Panc1 (cell line): ENCODE measurements at regions not wholly inside any gene's neighbourhood (a gene's known extent, or its start where the extent isn't known, plus 50 kb on each side); places are given as distances from the start of the nearest gene placed in this dataset.

Experiments
- ATAC-seq: fragments of 200-7000 bp; cut with Tn5 transposase; 2 replicates; pipeline ENCODE4 v1.9.1; 2020; ENCODE audit warnings: mild to moderate bottlenecking, moderate library complexity
- BruUV-seq: library from RNA; stranded (reverse); fragments of 400-500 nt; replicated peaks from 2 replicates; lab custom pipeline; 2021; lab: Mats Ljungman, UMichigan
- CTCF ChIA-PET: fragments of 300-600 bp; sonication (Branson Sonifier 250); formaldehyde crosslinking; loops from one replicate; lab custom pipeline; 2022; ENCODE audit warnings: antibody characterized with exemption; lab: Charles Lee
- POLR2A ChIA-PET: fragments of 300-600 bp; sonication (Branson Sonifier 250); formaldehyde crosslinking; loops from one replicate; lab custom pipeline; 2022; ENCODE audit warnings: antibody characterized with exemption; lab: Charles Lee
- DNase-seq: peaks from one replicate; pipeline ENCODE4 v3.0.0-alpha.2; 2010; ENCODE audit warnings: low read depth, low spot score
- H3K27ac ChIP-seq: 2 replicates; pipeline ENCODE4 v1.5.1; 2011; ENCODE audit warnings: mild to moderate bottlenecking, low read length, inconsistent platforms
- H3K27me3 ChIP-seq: fragments of 200-500 bp; sonication (Bioruptor generic); 2 replicates; pipeline ENCODE4 v1.6.0; 2014; ENCODE audit warnings: low read length, inconsistent platforms; ENCODE audit not compliant: control insufficient read depth, insufficient read depth
- H3K36me3 ChIP-seq: fragments of 200-500 bp; sonication (Bioruptor generic); 2 replicates; pipeline ENCODE4 v1.5.1; 2014; ENCODE audit warnings: inconsistent platforms, mild to moderate bottlenecking, low read length, moderate library complexity; ENCODE audit not compliant: control insufficient read depth, insufficient read depth
- H3K4me1 ChIP-seq: 2 replicates; pipeline ENCODE4 v1.5.1; 2011; ENCODE audit warnings: inconsistent platforms, mild to moderate bottlenecking, low read length, moderate library complexity; ENCODE audit not compliant: control insufficient read depth, insufficient read depth
- H3K4me3 ChIP-seq, 2 experiments: 2 replicates each; pipeline ENCODE4 v1.5.1; 2011 to 2012; ENCODE audit warnings: low read depth in 2 of 2, low read length in 2 of 2, mild to moderate bottlenecking in 2 of 2, inconsistent platforms in 1 of 2, moderate library complexity in 1 of 2
- H3K9me3 ChIP-seq: fragments of 200-500 bp; sonication (Bioruptor generic); 2 replicates; pipeline ENCODE4 v1.5.1; 2014; ENCODE audit warnings: low read depth, mild to moderate bottlenecking, inconsistent platforms, low read length, moderate library complexity; ENCODE audit not compliant: control insufficient read depth, insufficient read depth
- POLR2AphosphoS5 ChIP-seq: IDR thresholded peaks from 2 replicates; pipeline ENCODE4 v1.6.1; 2012; ENCODE audit warnings: mild to moderate bottlenecking, low read depth, low read length, moderate library complexity
- REST ChIP-seq, 2 experiments: IDR thresholded peaks; 2 replicates each; pipeline ENCODE4 v1.6.1; 2011 to 2012; ENCODE audit warnings: low read depth in 2 of 2, control low read depth in 1 of 2, low read length in 1 of 2, mild to moderate bottlenecking in 1 of 2, moderate library complexity in 1 of 2; ENCODE audit not compliant: insufficient read depth in 1 of 2
- SIN3A ChIP-seq: IDR thresholded peaks from 2 replicates; pipeline ENCODE4 v1.6.1; 2012; ENCODE audit warnings: low read depth, mild to moderate bottlenecking, low read length, moderate library complexity, borderline replicate concordance; ENCODE audit not compliant: insufficient read depth
- TCF7L2 ChIP-seq: IDR thresholded peaks from 2 replicates; pipeline ENCODE4 v1.6.1; 2011; ENCODE audit warnings: mild to moderate bottlenecking, low read depth, low read length, inconsistent platforms
- in situ Hi-C: cut with HindIII; loops from 2 replicates; pipeline ENCODE4 v1.10.0; 2016; ENCODE audit warnings: low sequenced_read_pairs, low pct_unique_long_range_greater_than_20kb
- intact Hi-C: fragments of 100-400 bp; cut with micrococcal nuclease; formaldehyde crosslinking; loops from one replicate; pipeline ENCODE4 v1.10.0; 2022; ENCODE audit not compliant: unreplicated experiment
- TF ChIP-seq, protein P1 (sequence below): fragments of 450-650 bp; IDR thresholded peaks from 2 replicates; pipeline ENCODE4 v1.5.1; 2017; ENCODE audit warnings: mild to moderate bottlenecking

DNA sequence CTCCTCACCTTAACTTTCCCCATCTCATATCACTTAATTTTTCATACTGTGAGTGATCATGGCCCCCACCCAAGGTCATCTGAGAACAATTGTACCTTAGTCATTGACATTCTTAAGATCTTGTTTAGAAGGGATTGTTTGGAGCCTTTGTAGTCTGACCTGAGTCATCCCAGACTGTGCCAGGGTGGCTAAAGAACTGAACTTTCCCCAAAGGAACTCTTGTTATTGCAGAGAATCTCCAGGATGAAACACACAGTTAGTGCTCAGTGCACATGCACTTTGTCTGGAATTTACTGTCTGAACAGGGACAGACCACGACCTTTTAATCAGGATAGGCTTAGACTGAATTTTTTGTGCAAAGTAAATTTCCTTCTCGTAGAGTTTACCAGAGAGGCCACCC is 112.6 kb upstream of the CCN2 start:
- H3K4me3 ChIP-seq = no peak overlapping the region
- peaks cover 14% of the 10 kb centered on the region for H3K4me1 ChIP-seq
- in situ Hi-C loops (no loop called here), intact Hi-C loops (no loop called here)
- peak; percentile 86 for ATAC-seq
- no peaks in the 10 kb centered on the region for H3K9me3 ChIP-seq
- TF ChIP-seq POLR2AphosphoS5 (no peak), SIN3A (no peak), TCF7L2 (peak; percentile 63; the same call in 1 of the 2 replicates), REST (IDR thresholded peaks at IDR 0.05; ENCODE audit: insufficient read depth in 1 of 2, low read depth in 2 of 2, low read length in 1 of 2) (no peak)
- TF ChIP-seq, protein P1, sequence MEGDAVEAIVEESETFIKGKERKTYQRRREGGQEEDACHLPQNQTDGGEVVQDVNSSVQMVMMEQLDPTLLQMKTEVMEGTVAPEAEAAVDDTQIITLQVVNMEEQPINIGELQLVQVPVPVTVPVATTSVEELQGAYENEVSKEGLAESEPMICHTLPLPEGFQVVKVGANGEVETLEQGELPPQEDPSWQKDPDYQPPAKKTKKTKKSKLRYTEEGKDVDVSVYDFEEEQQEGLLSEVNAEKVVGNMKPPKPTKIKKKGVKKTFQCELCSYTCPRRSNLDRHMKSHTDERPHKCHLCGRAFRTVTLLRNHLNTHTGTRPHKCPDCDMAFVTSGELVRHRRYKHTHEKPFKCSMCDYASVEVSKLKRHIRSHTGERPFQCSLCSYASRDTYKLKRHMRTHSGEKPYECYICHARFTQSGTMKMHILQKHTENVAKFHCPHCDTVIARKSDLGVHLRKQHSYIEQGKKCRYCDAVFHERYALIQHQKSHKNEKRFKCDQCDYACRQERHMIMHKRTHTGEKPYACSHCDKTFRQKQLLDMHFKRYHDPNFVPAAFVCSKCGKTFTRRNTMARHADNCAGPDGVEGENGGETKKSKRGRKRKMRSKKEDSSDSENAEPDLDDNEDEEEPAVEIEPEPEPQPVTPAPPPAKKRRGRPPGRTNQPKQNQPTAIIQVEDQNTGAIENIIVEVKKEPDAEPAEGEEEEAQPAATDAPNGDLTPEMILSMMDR = no peak
- BruUV-seq = no TSS peak
- ChIA-PET POLR2A (no interaction called here), CTCF (no interaction called here)
- no peaks in the 10 kb centered on the region for H3K36me3 ChIP-seq
- no peak for DNase-seq
- H3K27me3 ChIP-seq = no peaks in the 10 kb centered on the region
- peak overlapping the region; percentile 52; the same call in 1 of the 2 replicates for H3K27ac ChIP-seq

GRCh38 chr6:132063204-132063603 is 112.0 kb upstream of the CCN2 start:
- no peaks in the 10 kb centered on the region for H3K27me3 ChIP-seq
- POLR2A ChIA-PET = no interaction called here
- no peak for ATAC-seq
- H3K36me3 ChIP-seq = no peaks in the 10 kb centered on the region
- no peak overlapping the region for H3K4me3 ChIP-seq
- in situ Hi-C loops = no loop called here
- H3K27ac ChIP-seq = peak overlapping the region; percentile 21; the same call in 1 of the 2 replicates
- TF ChIP-seq REST (IDR thresholded peaks at IDR 0.05; ENCODE audit: insufficient read depth in 1 of 2, low read depth in 2 of 2, low read length in 1 of 2) (no peak), TCF7L2 (no peak), POLR2AphosphoS5 (no peak), SIN3A (no peak)
- TF ChIP-seq, protein P1 = no peak
- no peak for DNase-seq
- no TSS peak for BruUV-seq
- H3K4me1 ChIP-seq = peaks cover 14% of the 10 kb centered on the region
- no peaks in the 10 kb centered on the region for H3K9me3 ChIP-seq
- CTCF ChIA-PET = no interaction called here
- intact Hi-C loops = no loop called here
